Spleen (tissue), 11 donors: ENCODE measurements at regions not wholly inside any gene's neighbourhood (a gene's known extent, or its start where the extent isn't known, plus 50 kb on each side); places are given as distances from the start of the nearest gene placed in this dataset.

Experiments used
- DNase-seq: peaks from one replicate; pipeline ENCODE4 v3.0.0-alpha.2; 2020
- H3K27ac ChIP-seq, 8 donors: fragments of 200-600 bp; sonication (generic) in 7 of 8; 1 replicate in 4 of 8; 2 replicates in 4 of 8; pipeline versions ENCODE4 v1.5.0 to v1.8.0; 2016 to 2021; ENCODE audit warnings: inconsistent platforms in 4 of 8, mild to moderate bottlenecking in 4 of 8, moderate library complexity in 1 of 8
- H3K27me3 ChIP-seq, 7 donors: fragments of 200-600 bp; sonication (generic) in 6 of 7; replicated peaks in 1 of 7; 1 replicate in 4 of 7; 2 replicates in 3 of 7; pipeline versions ENCODE4 v1.5.0 to v1.8.0; 2016 to 2021; ENCODE audit warnings: inconsistent platforms in 3 of 7, mild to moderate bottlenecking in 1 of 7
- H3K36me3 ChIP-seq, 6 donors: fragments of 200-600 bp; sonication (generic) in 5 of 6; 1 replicate in 4 of 6; 2 replicates in 2 of 6; pipeline versions ENCODE4 v1.5.0 to v1.8.0; 2016 to 2021; ENCODE audit warnings: inconsistent platforms in 2 of 6
- H3K4me1 ChIP-seq, 6 donors: fragments of 200-600 bp; sonication (generic) in 5 of 6; 1 replicate in 3 of 6; 2 replicates in 3 of 6; pipeline versions ENCODE4 v1.5.0 to v1.8.0; 2016 to 2021; ENCODE audit warnings: inconsistent platforms in 3 of 6
- H3K4me3 ChIP-seq, 8 donors: fragments of 200-600 bp; sonication (generic) in 7 of 8; 1 replicate in 4 of 8; 2 replicates in 4 of 8; pipeline versions ENCODE4 v1.5.0 to v1.8.0; 2016 to 2021; ENCODE audit warnings: inconsistent platforms in 4 of 8, mild to moderate bottlenecking in 4 of 8, moderate library complexity in 2 of 8
- H3K9me3 ChIP-seq, 8 donors: fragments of 200-600 bp; sonication (generic) in 7 of 8; 1 replicate in 4 of 8; 2 replicates in 4 of 8; pipeline versions ENCODE4 v1.5.0 to v1.8.0; 2016 to 2021; ENCODE audit warnings: inconsistent platforms in 4 of 8
- CTCF ChIP-seq, 11 experiments: fragments of 200-600 bp in 7 of 11; fragments of 450-650 bp in 4 of 11; sonication (generic) in 4 of 11; IDR thresholded peaks in 8 of 11; conservative IDR thresholded peaks in 3 of 11; 1 replicate in 7 of 11; 2 replicates in 4 of 11; pipeline versions ENCODE4 v1.4.0 to v1.8.0; 2016 to 2021; ENCODE audit warnings: antibody characterized with exemption in 11 of 11, inconsistent platforms in 4 of 11, mild to moderate bottlenecking in 1 of 11
- POLR2A ChIP-seq, 3 donors: fragments of 450-650 bp; IDR thresholded peaks; one replicate each; pipeline ENCODE4 v1.5.1; 2017; ENCODE audit warnings: antibody characterized with exemption in 3 of 3, mild to moderate bottlenecking in 1 of 3
- POLR2AphosphoS5 ChIP-seq, 3 donors: sonication (generic); formaldehyde crosslinking; IDR thresholded peaks; one replicate each; pipeline ENCODE4 v1.5.1; 2017; ENCODE audit warnings: antibody characterized with exemption in 3 of 3
- WGBS, 5 donors: extraction: QIAGEN DNeasy Blood & Tissue Kit in 3 of 5; methylation state at CpG; one replicate each; pipeline versions ENCODE4 v1.1.5 to v1.1.7; 2013 to 2018; 5-methylcytosine and 5-hydroxymethylcytosine counted together
- intact Hi-C: fragments of 100-400 bp; cut with DNase I; formaldehyde crosslinking; loops from one replicate; pipeline ENCODE4 v1.15.0; 2023; ENCODE audit warnings: low total_unique reads
- donor health status: healthy with polysubstance abuse.
- donor health status: DM: no; HTN: no; CAD: no; lungs with moderate emphysema.
- donor health status: DM: no; HTN: no; CAD: no.
- donor health status: Bipolar disorder and iron deficiency.
- donor health status: healthy.
- donor health status: DM: no; HTN: no; CAD: no.
- donor health status: DM: yes; HTN: yes; CAD: no.

- TF ChIP-seq POLR2AphosphoS5 (IDR thresholded peaks at IDR 0.05), result no peak
- TF ChIP-seq CTCF (IDR thresholded peaks at IDR 0.05 in 8 of 11, conservative IDR thresholded peaks at IDR 0.05 in 3 of 11), result no peak
- TF ChIP-seq POLR2A (IDR thresholded peaks at IDR 0.05), result no peak
- H3K4me3 ChIP-seq, result no peak overlapping the region
- peaks cover 0 to 21% (median 0%) of the 10 kb centered on the region in 7 donors for H3K27me3 ChIP-seq
- H3K4me1 ChIP-seq, result peaks cover 0 to 13% (median 0%) of the 10 kb centered on the region in 6 donors
- no peaks in the 10 kb centered on the region for H3K9me3 ChIP-seq
- DNase-seq, result peak; percentile 58
- intact Hi-C loops, result no loop called here
- H3K27ac ChIP-seq, result no peak overlapping the region
- WGBS, 5 donors, result 86 to 98% (median 90%) methylated on average over 6 to 7 of the region's 7 CpGs
- no peaks in the 10 kb centered on the region for H3K36me3 ChIP-seq
Measured at GRCh38 chr12:111101003-111101402, 180.6 kb upstream of the MYL2 start.

- Histone ChIP-seq H3K4me3 (no peak overlapping the region), H3K36me3 (no peaks in the 10 kb centered on the region), H3K27me3 (peaks cover 0 to 23% (median 0%) of the 10 kb centered on the region in 7 donors), H3K9me3 (no peaks in the 10 kb centered on the region), H3K27ac (no peak overlapping the region), H3K4me1 (peaks cover 0 to 13% (median 0%) of the 10 kb centered on the region in 6 donors)
- intact Hi-C loops, result no loop called here
- DNase-seq, result peak; percentile 17
- TF ChIP-seq CTCF (IDR thresholded peaks at IDR 0.05 in 8 of 11, conservative IDR thresholded peaks at IDR 0.05 in 3 of 11) (no peak), POLR2A (IDR thresholded peaks at IDR 0.05) (no peak), POLR2AphosphoS5 (IDR thresholded peaks at IDR 0.05) (no peak)
- WGBS, 5 donors, result 80 to 92% (median 83%) methylated on average over 4 of the region's 4 CpGs
Measured at GRCh38 chr12:111100554-111100953, 180.2 kb upstream of the MYL2 start.

- no peaks in the 10 kb centered on the region for H3K9me3 ChIP-seq
- 84 to 91% (median 89%) methylated on average over 15 of the region's 15 CpGs for WGBS, 5 donors
- H3K27me3 ChIP-seq, result peaks cover 0 to 25% (median 0%) of the 10 kb centered on the region in 7 donors
- no peaks in the 10 kb centered on the region for H3K36me3 ChIP-seq
- intact Hi-C loops, result no loop called here
- DNase-seq, result peak; percentile 25
- peaks cover 0 to 13% (median 0%) of the 10 kb centered on the region in 6 donors for H3K4me1 ChIP-seq
- no peak overlapping the region for H3K4me3 ChIP-seq
- no peak overlapping the region for H3K27ac ChIP-seq
- no peak for TF ChIP-seq POLR2A (IDR thresholded peaks at IDR 0.05)
- no peak for TF ChIP-seq POLR2AphosphoS5 (IDR thresholded peaks at IDR 0.05)
- no peak for TF ChIP-seq CTCF (IDR thresholded peaks at IDR 0.05 in 8 of 11, conservative IDR thresholded peaks at IDR 0.05 in 3 of 11)
Measured at GRCh38 chr12:111100003-111100402, 179.6 kb upstream of the MYL2 start.

- Histone ChIP-seq H3K36me3 (no peaks in the 10 kb centered on the region), H3K27me3 (peaks cover 0 to 33% (median 0%) of the 10 kb centered on the region in 7 donors), H3K4me3 (no peak overlapping the region), H3K27ac (no peak overlapping the region), H3K4me1 (peaks cover 0 to 13% (median 0%) of the 10 kb centered on the region in 6 donors), H3K9me3 (no peaks in the 10 kb centered on the region)
- DNase-seq, result peak; percentile 66
- no peak for TF ChIP-seq POLR2AphosphoS5 (IDR thresholded peaks at IDR 0.05)
- 8 to 37% (median 17%) methylated on average over 4 to 8 of the region's 8 CpGs for WGBS, 5 donors
- intact Hi-C loops, result no loop called here
Measured at GRCh38 chr12:111099186-111099585, 178.8 kb upstream of the MYL2 start.
